ENCODE measurements at regions not wholly inside any gene's neighbourhood (a gene's known extent, or its start where the extent isn't known, plus 50 kb on each side); places are given as distances from the start of the nearest gene placed in this dataset.

- BruUV-seq (replicated peaks) = no TSS peak
- ChIA-PET RAD21 (ENCODE audit: low non-redundant PET in 1 of 2, low total read pairs in 2 of 2, uncharacterized antibody in 2 of 2, unreplicated experiment in 2 of 2) (no interaction called here), CTCF (no interaction called here), POLR2A (no interaction called here)
- Histone ChIP-seq H3K27ac (ENCODE audit: low read depth, low read length) (no peak overlapping the region), H3K36me3 (ENCODE audit: control insufficient read depth in 1 of 2, insufficient read depth in 2 of 2, low read length in 2 of 2) (no peaks in the 10 kb centered on the region), H3K9ac (ENCODE audit: low read length) (no peak overlapping the region), H3K79me2 (ENCODE audit: insufficient read depth, low read length) (no peaks in the 10 kb centered on the region), H3K9me2 (ENCODE audit: insufficient read depth) (no peaks in the 10 kb centered on the region), H3K4me1 (ENCODE audit: control insufficient read depth in 1 of 2, insufficient read depth in 2 of 2, low read length in 2 of 2) (peaks cover 6 to 9% of the 10 kb centered on the region in 2 experiments; a peak in 3 of 4 replicates), H3K9me3 (ENCODE audit: control insufficient read depth in 1 of 2, insufficient read depth in 1 of 2, low read depth in 1 of 2, low read length in 2 of 2) (no peaks in the 10 kb centered on the region), H3K4me3 (replicated peaks in 1 of 2; ENCODE audit: low read depth in 1 of 2, low read length in 2 of 2) (no peak overlapping the region), H3K4me2 (ENCODE audit: low read length) (no peak overlapping the region), H3K27me3 (ENCODE audit: insufficient read depth, low read length) (no peaks in the 10 kb centered on the region), H4K20me1 (ENCODE audit: insufficient read depth) (no peaks in the 10 kb centered on the region), H2AFZ (ENCODE audit: low read depth, low read length, poor library complexity, severe bottlenecking) (peak overlapping the region; percentile 83)
- no peak for ATAC-seq
- intact Hi-C loops (cut with micrococcal nuclease) = no loop called here
- TF ChIP-seq ELF1 (IDR thresholded peaks at IDR 0.05; ENCODE audit: borderline replicate concordance, low read depth) (0 out of 2 replicates have a peak, but pooled peaks have one; percentile 10), ATF3 (IDR thresholded peaks at IDR 0.05) (no peak)
- no peak for DNase-seq (ENCODE audit: low read depth, low spot score)
These were observed 237.6 kb upstream of the NDST3 start for GRCh38 chr4:117796677-117797076.

GRCh38 chr4:117800636-117801035 lies 233.7 kb upstream of the NDST3 start:
- H3K27ac ChIP-seq (ENCODE audit: low read depth, low read length) = no peak overlapping the region
- BruUV-seq (replicated peaks) = no TSS peak
- POLR2A ChIA-PET = no interaction called here
- H3K27me3 ChIP-seq (ENCODE audit: insufficient read depth, low read length) = no peaks in the 10 kb centered on the region
- ATAC-seq (no peak), DNase-seq (ENCODE audit: low read depth, low spot score) (no peak)
- H4K20me1 ChIP-seq (ENCODE audit: insufficient read depth) = no peaks in the 10 kb centered on the region
- H3K4me1 ChIP-seq (ENCODE audit: control insufficient read depth in 1 of 2, insufficient read depth in 2 of 2, low read length in 2 of 2) = peaks cover 6 to 9% of the 10 kb centered on the region in 2 experiments; a peak in 3 of 4 replicates
- no peak overlapping the region for H2AFZ ChIP-seq (ENCODE audit: low read depth, low read length, poor library complexity, severe bottlenecking)
- H3K9me3 ChIP-seq (ENCODE audit: control insufficient read depth in 1 of 2, insufficient read depth in 1 of 2, low read depth in 1 of 2, low read length in 2 of 2) = no peaks in the 10 kb centered on the region
- RAD21 ChIA-PET (ENCODE audit: low non-redundant PET in 1 of 2, low total read pairs in 2 of 2, uncharacterized antibody in 2 of 2, unreplicated experiment in 2 of 2) = no interaction called here
- H3K9ac ChIP-seq (ENCODE audit: low read length) = no peak overlapping the region
- H3K9me2 ChIP-seq (ENCODE audit: insufficient read depth) = no peaks in the 10 kb centered on the region
- H3K36me3 ChIP-seq (ENCODE audit: control insufficient read depth in 1 of 2, insufficient read depth in 2 of 2, low read length in 2 of 2) = no peaks in the 10 kb centered on the region
- H3K4me2 ChIP-seq (ENCODE audit: low read length) = no peak overlapping the region
- CTCF ChIA-PET = no interaction called here
- no peak for TF ChIP-seq MAX (IDR thresholded peaks at IDR 0.05)
- no peak for TF ChIP-seq ATF3 (IDR thresholded peaks at IDR 0.05)
- no peak for TF ChIP-seq POLR2A (IDR thresholded peaks at IDR 0.05; ENCODE audit: borderline replicate concordance, extremely low read depth, insufficient read depth, insufficient read length)
- TF ChIP-seq ZBTB33 (IDR thresholded peaks at IDR 0.05; ENCODE audit: extremely low read depth, insufficient replicate concordance, low read length) = no peak
- TF ChIP-seq SRF (IDR thresholded peaks at IDR 0.05; ENCODE audit: low read depth) = no peak
- TF ChIP-seq RAD21 (IDR thresholded peaks at IDR 0.05; ENCODE audit: low read depth) = no peak
- no peak for TF ChIP-seq SIN3A (IDR thresholded peaks at IDR 0.05; ENCODE audit: low read depth)
- TF ChIP-seq JUND (IDR thresholded peaks at IDR 0.05) = no peak
- no peak for TF ChIP-seq EZH2 (IDR thresholded peaks at IDR 0.05)
- TF ChIP-seq SP1 (IDR thresholded peaks at IDR 0.05; ENCODE audit: low read depth) = no peak
- TF ChIP-seq ZFX (IDR thresholded peaks at IDR 0.05) = no peak
- H3K79me2 ChIP-seq (ENCODE audit: insufficient read depth, low read length) = no peaks in the 10 kb centered on the region
- no peak overlapping the region for H3K4me3 ChIP-seq (replicated peaks in 1 of 2; ENCODE audit: low read depth in 1 of 2, low read length in 2 of 2)
- intact Hi-C loops (cut with micrococcal nuclease) = no loop called here

All from HCT116 (cell line).